ENCODE measurements at regions not wholly inside any gene's neighbourhood (a gene's known extent, or its start where the extent isn't known, plus 50 kb on each side); places are given as distances from the start of the nearest gene placed in this dataset.
"Not testable (repeated sequence)": the region's sequence is repeated elsewhere in the genome, so short reads cannot be mapped to it uniquely, and the experiment has no call there.

DNA sequence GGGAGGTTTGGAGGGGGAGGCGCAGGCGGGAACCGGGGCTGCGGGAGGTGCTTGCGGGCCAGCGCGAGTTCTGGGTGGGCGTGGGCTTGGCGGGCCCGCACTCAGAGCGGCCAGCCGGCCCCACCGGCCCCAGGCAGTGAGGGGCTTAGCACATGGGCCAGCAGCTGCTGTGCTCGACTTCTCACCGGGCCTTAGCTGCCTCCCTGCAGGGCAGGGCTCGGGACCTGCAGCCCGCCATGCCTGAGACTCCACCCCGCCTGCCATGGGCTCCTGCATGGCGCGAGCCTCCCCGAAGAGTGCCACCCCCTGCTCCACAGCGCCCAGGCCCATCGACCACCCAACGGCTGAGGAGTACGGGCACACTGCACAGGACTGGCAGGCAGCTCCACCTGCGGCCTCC lies 98.6 kb upstream of the IGF1R start:
- H3K4me1 Mint-ChIP-seq (ENCODE audit: low read depth in 2 of 2), result peaks cover 4 to 7% of the 10 kb centered on the region in 2 donors

DNA sequence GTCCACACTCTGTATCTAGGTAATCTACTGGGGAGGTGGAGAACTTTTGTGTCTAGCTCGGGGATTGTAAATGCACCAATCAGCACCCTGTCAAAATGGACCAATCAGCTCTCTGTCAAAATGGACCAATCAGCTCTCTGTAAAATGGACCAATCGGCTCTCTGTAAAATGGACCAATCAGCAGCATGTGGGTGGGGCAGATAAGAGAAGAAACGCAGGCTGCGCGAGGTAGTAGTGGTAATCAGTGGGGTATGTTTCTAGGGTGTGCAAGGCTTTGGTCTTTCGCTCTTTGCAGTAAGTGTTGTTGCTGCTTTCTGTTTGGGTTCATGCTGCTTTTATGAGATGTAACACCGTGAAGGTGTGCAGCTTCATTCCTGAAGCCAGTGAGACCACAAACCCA lies 98.0 kb upstream of the IGF1R start:
- not testable (repeated sequence) for H3K36me3 Mint-ChIP-seq (ENCODE audit: insufficient read depth); H3K4me3 Mint-ChIP-seq; ATAC-seq (replicated peaks); DNase-seq; H3K27ac Mint-ChIP-seq; H3K4me1 Mint-ChIP-seq (ENCODE audit: low read depth in 2 of 2); H3K9me3 Mint-ChIP-seq
- peaks cover 51 to 65% of the 10 kb centered on the region in 2 donors for H3K27me3 Mint-ChIP-seq

More for the DNA sequence above, 98.6 kb upstream of the IGF1R start:
- Mint-ChIP-seq H3K9me3 (peaks cover 0 to 3% of the 10 kb centered on the region in 2 donors), H3K27me3 (peaks cover 52 to 71% of the 10 kb centered on the region in 2 donors), H3K27ac (no peak overlapping the region), H3K4me3 (no peak overlapping the region), H3K36me3 (ENCODE audit: insufficient read depth) (peaks cover 3% of the 10 kb centered on the region)
- no peak for ATAC-seq (replicated peaks)
- no peak for DNase-seq

DNA sequence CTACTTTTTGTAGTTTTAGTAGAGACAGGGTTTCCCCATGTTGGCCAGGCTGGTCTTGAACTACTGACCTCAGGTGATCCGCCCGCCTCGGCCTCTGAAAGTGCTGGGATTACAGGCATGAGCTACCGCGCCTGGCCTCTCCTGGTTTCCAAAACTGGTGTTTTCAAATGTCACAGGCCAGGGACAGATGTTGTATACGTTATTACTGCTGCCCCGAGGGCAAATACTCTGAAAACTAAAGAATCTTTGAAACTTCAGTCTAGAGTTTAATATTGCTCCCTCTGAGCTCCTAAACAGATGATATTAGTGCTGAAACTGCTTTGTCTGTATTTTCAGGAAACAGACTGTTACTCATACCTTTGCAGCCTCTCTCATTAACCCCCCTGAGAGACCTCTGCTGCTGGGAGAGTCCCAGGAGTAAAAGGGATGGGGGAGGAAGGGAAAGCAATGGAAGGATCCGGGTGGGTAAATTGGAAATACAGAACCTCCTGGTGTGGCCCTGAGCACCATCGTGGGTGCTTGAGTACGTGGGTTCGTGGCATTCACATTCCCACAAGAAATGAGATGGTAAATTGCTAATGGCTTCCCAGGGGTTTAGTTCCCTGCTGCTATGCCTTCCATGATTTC lies 96.3 kb upstream of the IGF1R start:
- peaks cover 3% of the 10 kb centered on the region for H3K36me3 Mint-ChIP-seq (ENCODE audit: insufficient read depth)
- DNase-seq, result no peak
- H3K9me3 Mint-ChIP-seq, result peaks cover 0 to 3% of the 10 kb centered on the region in 2 donors
- ATAC-seq (replicated peaks), result no peak
- peaks cover 41 to 49% of the 10 kb centered on the region in 2 donors for H3K27me3 Mint-ChIP-seq
- H3K4me3 Mint-ChIP-seq, result no peak overlapping the region
- peaks cover 4 to 7% of the 10 kb centered on the region in 2 donors for H3K4me1 Mint-ChIP-seq (ENCODE audit: low read depth in 2 of 2)
- H3K27ac Mint-ChIP-seq, result no peak overlapping the region

DNA sequence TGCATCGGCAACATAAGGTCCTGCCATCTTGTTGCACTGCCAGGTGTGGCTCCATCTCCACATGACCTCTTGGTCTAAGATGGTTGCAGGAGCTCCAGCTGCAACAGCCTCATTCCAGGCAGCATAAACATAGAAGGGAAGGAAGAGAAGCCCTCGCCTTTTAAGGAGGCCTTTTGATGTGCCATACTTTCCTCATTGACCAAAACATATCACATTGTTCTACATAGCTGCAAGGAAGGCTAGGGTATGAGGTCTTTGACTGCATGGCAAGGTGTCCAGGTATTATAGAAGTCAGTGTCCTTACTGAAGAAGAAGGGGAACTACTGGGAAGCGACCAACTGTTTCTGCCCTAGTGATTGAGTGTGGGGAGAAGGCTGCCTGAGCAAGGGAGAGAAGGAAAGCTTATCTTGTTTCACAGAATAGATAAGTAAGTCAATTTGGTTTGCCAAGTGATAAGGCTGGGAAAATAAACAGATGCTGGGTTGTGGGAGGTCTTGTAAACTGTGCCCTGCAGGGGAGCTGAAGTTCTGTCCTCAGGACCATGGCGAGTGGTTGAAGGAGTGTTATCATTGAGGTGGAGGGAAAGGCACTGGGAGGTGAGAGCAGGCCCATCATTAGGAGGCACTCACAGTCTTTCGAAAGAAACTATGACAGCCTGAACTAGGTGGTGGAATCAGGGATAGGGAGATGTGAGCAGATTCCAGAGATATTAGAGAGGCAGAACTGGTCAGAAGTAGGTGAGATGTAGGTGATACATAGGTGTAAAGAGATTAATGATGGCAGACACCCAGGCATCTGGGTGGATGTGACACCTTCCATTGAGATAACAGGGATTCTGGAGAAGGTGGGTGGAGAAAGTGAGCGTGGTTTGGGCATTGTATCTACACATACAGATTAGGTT lies 93.8 kb upstream of the IGF1R start:
- Mint-ChIP-seq H3K36me3 (ENCODE audit: insufficient read depth) (no peaks in the 10 kb centered on the region), H3K4me3 (no peak overlapping the region), H3K9me3 (peaks cover 0 to 3% of the 10 kb centered on the region in 2 donors), H3K27me3 (peaks cover 17 to 37% of the 10 kb centered on the region in 2 donors), H3K4me1 (ENCODE audit: low read depth in 2 of 2) (no peaks in the 10 kb centered on the region), H3K27ac (no peak overlapping the region)
- DNase-seq, result no peak
- no peak for ATAC-seq (replicated peaks)

DNA sequence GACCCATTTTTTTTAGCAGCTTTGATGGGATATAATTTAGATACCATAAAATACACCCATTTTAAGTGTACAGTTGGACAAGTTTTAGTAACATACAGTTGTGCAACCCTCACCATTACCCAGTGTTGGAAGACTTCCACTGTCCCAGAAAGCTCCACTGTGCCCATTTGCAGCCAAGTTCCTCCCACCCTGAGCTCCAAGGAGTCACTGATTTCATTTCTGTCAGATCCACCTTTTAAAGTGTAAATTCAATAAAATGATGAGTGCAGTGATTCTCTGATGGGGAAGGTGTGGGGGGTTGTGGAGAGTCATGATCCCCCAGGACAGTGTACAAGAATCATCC lies 93.2 kb upstream of the IGF1R start:
- Mint-ChIP-seq H3K9me3 (peaks cover 0 to 3% of the 10 kb centered on the region in 2 donors), H3K27ac (no peak overlapping the region), H3K4me1 (ENCODE audit: low read depth in 2 of 2) (no peaks in the 10 kb centered on the region), H3K27me3 (peaks cover 14 to 35% of the 10 kb centered on the region in 2 donors), H3K36me3 (ENCODE audit: insufficient read depth) (no peaks in the 10 kb centered on the region), H3K4me3 (no peak overlapping the region)
- ATAC-seq (replicated peaks), result no peak
- DNase-seq, result no peak

DNA sequence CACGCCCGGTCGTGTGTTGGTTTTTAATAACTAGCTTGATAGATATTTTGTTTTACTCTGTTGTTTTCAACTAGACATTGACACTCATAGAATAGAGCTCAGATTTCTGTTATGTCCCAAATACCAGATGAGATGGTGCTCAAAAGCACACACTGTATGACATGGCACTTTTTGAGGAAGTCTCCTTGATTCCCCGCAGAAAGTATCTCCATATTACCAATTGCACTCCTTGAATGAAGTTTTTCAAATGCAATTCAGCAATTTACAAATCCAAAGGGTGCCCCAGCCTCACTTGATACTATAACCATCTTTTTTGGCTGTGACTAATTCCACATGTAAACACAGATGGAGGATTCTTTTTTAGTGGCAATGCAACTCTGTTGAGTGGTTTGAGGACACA lies 92.0 kb upstream of the IGF1R start:
- H3K9me3 Mint-ChIP-seq, result no peaks in the 10 kb centered on the region
- no peak for ATAC-seq (replicated peaks)
- no peaks in the 10 kb centered on the region for H3K4me1 Mint-ChIP-seq (ENCODE audit: low read depth in 2 of 2)
- DNase-seq, result no peak
- peaks cover 7 to 33% of the 10 kb centered on the region in 2 donors for H3K27me3 Mint-ChIP-seq
- no peak overlapping the region for H3K27ac Mint-ChIP-seq
- no peaks in the 10 kb centered on the region for H3K36me3 Mint-ChIP-seq (ENCODE audit: insufficient read depth)
- H3K4me3 Mint-ChIP-seq, result no peak overlapping the region

DNA sequence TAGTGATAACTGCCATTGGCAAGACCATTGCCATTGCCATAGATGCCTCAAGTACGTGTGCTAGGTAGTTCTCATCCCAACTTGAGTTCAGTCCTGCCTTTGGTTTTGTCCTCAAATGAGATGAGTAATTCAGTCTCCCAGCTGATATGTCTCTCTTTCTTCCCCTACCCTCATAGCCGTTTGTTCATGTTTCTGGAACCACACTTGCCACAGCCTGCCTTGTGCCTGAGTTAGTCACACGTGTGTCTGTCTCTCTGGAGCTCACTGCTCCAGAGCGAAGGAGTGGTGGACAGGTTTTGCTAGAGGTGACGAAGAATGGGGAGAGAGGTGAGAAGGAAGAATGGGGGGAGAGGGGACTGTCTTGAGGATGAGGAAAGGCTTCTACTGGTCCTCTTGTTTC lies 88.0 kb upstream of the IGF1R start:
- peaks cover 5 to 44% of the 10 kb centered on the region in 2 donors for H3K27me3 Mint-ChIP-seq
- H3K4me1 Mint-ChIP-seq (ENCODE audit: low read depth in 2 of 2), result no peaks in the 10 kb centered on the region
- DNase-seq (no peak), ATAC-seq (replicated peaks) (no peak)
- no peak overlapping the region for H3K4me3 Mint-ChIP-seq
- H3K27ac Mint-ChIP-seq, result no peak overlapping the region
- H3K36me3 Mint-ChIP-seq (ENCODE audit: insufficient read depth), result no peaks in the 10 kb centered on the region
- no peaks in the 10 kb centered on the region for H3K9me3 Mint-ChIP-seq

DNA sequence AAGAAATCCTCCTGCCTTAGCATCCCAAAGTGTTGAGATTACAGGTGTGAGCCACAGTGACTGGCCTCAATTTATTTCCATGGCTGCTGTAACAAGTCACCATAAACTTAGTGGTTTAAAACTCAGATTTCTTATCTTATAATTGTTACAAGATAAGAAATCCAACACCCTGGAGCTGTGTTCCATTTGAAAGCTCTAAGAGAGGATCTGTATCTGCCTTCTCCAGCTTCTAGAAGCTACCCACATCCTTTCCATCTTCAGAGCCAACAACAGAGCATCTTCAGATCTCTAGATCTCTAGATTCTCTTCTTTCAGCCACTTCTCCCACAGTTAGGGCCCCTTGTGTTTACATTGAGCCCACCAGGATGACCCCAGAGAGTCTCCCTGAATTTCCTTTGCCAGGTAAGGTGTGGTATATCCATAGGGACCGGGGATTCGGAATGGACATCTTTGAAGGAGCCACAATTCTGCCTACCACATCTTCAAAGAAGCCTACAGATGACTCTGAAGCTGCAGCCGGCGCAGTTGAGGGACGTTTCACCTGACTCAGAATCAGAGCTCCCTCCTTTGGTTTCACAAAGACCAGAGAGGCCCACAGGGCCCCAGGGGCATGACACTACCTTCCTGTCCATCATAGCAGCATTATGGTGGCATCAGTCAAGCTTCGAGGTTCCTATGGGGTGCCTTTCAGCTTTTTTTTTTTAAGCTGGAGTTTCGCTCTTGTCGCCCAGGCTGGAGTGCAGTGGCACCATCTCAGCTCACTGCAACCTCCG lies 87.0 kb upstream of the IGF1R start:
- no peak for ATAC-seq (replicated peaks)
- H3K27ac Mint-ChIP-seq, result no peak overlapping the region
- no peaks in the 10 kb centered on the region for H3K36me3 Mint-ChIP-seq (ENCODE audit: insufficient read depth)
- no peaks in the 10 kb centered on the region for H3K9me3 Mint-ChIP-seq
- H3K27me3 Mint-ChIP-seq, result peaks cover 5 to 44% of the 10 kb centered on the region in 2 donors
- H3K4me1 Mint-ChIP-seq (ENCODE audit: low read depth in 2 of 2), result no peaks in the 10 kb centered on the region
- no peak for DNase-seq
- H3K4me3 Mint-ChIP-seq, result no peak overlapping the region

DNA sequence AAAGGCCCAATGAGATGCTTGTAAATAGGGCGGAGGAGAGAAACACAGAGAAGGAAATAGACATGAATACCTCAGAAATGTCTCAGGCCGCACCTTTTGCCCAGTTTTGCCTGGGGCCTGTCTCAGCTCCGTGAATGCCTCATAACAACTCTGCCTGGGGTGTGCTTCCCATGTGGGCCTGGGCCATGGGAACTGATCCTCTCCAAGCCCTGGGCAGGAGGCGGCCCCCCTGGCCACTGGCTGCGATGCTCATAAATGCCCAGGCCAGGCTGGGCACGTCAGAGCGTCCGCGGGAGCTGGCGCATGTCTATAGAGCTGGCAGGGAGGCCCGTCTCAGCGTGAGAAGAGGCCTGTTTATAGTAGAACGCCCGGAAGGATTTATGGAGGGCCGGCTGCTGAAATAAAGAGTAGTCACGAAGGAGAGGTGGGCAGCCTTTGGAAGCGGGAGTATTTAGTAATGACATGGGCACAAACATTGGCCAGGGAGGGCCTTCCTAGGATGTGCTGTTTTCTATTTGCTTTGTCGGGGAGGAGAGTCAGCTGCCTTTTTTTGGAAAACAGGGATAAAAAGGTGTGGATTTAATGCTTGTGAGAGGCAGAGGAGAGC lies 85.9 kb upstream of the IGF1R start:
- Mint-ChIP-seq H3K27ac (no peak overlapping the region), H3K4me1 (ENCODE audit: low read depth in 2 of 2) (no peaks in the 10 kb centered on the region), H3K9me3 (no peaks in the 10 kb centered on the region), H3K4me3 (no peak overlapping the region), H3K36me3 (ENCODE audit: insufficient read depth) (no peaks in the 10 kb centered on the region), H3K27me3 (peaks cover 5 to 45% of the 10 kb centered on the region in 2 donors)
- DNase-seq, result no peak
- no peak for ATAC-seq (replicated peaks)

DNA sequence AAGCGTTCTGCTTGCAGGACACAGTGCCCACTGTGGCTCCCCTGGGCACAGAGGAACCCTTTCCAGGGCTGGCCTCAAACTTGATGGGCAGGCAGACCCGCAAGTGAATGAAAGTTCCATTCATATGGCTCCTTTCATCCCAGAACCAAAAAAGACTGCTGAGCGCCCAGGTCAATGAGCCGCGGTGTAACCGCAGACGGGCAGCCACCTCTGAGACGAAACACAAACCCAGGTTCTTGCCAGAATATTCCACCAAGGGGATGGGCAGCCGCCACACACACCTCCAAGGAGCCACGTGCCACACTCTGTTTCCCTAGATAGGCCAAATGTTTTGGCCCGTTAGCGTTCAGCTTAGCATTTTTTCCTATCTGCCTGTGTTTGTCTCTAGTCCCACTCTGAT lies 82.8 kb upstream of the IGF1R start:
- no peaks in the 10 kb centered on the region for H3K9me3 Mint-ChIP-seq
- H3K36me3 Mint-ChIP-seq (ENCODE audit: insufficient read depth), result no peaks in the 10 kb centered on the region
- H3K27ac Mint-ChIP-seq, result no peak overlapping the region
- H3K4me1 Mint-ChIP-seq (ENCODE audit: low read depth in 2 of 2), result no peaks in the 10 kb centered on the region
- no peak for ATAC-seq (replicated peaks)
- no peak overlapping the region for H3K4me3 Mint-ChIP-seq
- H3K27me3 Mint-ChIP-seq, result peaks cover 5 to 46% of the 10 kb centered on the region in 2 donors
- no peak for DNase-seq

DNA sequence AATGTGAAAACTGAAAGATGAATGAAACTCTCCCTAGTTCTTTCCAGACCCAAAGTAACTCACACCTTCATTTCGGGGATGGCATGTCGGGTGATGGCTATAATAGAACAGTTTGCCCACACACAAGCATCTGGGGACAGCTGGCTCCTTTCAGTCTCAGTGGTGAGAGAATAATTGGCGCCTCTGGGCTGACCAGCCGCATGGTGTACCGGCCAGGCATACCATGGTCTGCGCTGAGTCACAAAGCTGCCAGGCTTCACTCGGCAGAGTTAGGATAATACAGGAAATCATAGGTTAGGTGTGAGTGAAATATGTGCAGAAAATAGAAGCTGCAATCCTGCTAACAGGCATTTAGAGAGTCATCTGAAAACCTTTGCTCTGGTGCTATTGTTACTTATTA lies 80.4 kb upstream of the IGF1R start:
- ATAC-seq (replicated peaks), result no peak
- no peak overlapping the region for H3K4me3 Mint-ChIP-seq

DNA sequence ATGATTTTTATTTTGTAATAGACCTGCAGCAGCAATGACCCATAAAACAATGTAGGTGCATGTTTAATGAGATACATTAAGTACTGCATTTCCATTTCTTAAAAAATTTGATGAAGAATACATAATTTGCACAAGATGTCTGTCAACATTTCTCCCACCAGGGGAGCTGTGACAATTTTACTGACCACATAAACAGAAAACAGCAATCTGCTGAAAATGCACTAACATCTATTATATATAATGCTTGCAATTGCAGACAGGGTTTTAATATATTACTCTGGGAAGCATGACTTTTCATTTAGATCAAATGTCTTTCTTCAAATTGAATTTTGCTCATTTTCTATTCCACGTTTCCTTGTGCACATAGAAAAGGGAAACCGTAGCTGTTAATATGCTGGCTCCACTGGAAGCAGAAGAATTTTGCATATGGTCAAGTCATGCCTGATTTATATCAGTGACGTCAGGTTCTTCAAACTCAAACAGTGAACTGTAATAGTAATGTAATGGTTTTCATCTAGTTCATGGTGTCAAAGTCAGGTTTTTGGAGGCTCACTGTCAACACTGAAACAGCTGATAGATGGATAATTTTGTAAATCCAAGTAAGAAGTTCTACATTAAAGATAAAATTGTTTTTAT lies 79.8 kb upstream of the IGF1R start:
- ATAC-seq (replicated peaks) (no peak), DNase-seq (no peak)
- Mint-ChIP-seq H3K4me1 (ENCODE audit: low read depth in 2 of 2) (no peaks in the 10 kb centered on the region), H3K36me3 (ENCODE audit: insufficient read depth) (no peaks in the 10 kb centered on the region), H3K9me3 (no peaks in the 10 kb centered on the region), H3K4me3 (no peak overlapping the region), H3K27ac (no peak overlapping the region), H3K27me3 (peaks cover 0 to 26% of the 10 kb centered on the region in 2 donors)

More for the DNA sequence above, 80.4 kb upstream of the IGF1R start:
- H3K4me1 Mint-ChIP-seq (ENCODE audit: low read depth in 2 of 2), result no peaks in the 10 kb centered on the region
- H3K27me3 Mint-ChIP-seq, result peaks cover 0 to 31% of the 10 kb centered on the region in 2 donors
- H3K27ac Mint-ChIP-seq, result no peak overlapping the region
- no peaks in the 10 kb centered on the region for H3K36me3 Mint-ChIP-seq (ENCODE audit: insufficient read depth)
- DNase-seq, result no peak
- no peaks in the 10 kb centered on the region for H3K9me3 Mint-ChIP-seq

DNA sequence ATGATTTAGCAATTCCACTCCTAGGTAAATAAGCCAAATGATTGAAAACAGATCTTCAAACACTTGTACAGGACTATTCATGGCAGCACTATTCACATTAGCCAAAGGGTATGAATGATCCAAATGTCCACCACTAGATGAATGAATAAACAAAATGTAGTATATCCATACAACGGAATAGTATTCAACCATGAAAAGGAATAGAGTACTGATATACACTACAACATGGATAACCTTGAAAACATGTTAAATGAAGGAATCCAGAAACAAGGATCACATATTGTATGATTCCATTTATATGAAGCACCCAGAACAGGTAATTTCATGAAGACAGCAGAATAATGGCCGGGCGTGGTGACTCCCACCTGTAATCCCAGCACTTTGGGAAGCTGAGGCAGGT lies 78.2 kb upstream of the IGF1R start:
- Mint-ChIP-seq H3K4me1 (ENCODE audit: low read depth in 2 of 2) (no peaks in the 10 kb centered on the region), H3K36me3 (ENCODE audit: insufficient read depth) (no peaks in the 10 kb centered on the region), H3K9me3 (no peaks in the 10 kb centered on the region), H3K4me3 (no peak overlapping the region), H3K27ac (no peak overlapping the region), H3K27me3 (peaks cover 0 to 21% of the 10 kb centered on the region in 2 donors)
- no peak for DNase-seq
- no peak for ATAC-seq (replicated peaks)
